ENCODE measurements at regions not wholly inside any gene's neighbourhood (a gene's known extent, or its start where the extent isn't known, plus 50 kb on each side); places are given as distances from the start of the nearest gene placed in this dataset.

DNA sequence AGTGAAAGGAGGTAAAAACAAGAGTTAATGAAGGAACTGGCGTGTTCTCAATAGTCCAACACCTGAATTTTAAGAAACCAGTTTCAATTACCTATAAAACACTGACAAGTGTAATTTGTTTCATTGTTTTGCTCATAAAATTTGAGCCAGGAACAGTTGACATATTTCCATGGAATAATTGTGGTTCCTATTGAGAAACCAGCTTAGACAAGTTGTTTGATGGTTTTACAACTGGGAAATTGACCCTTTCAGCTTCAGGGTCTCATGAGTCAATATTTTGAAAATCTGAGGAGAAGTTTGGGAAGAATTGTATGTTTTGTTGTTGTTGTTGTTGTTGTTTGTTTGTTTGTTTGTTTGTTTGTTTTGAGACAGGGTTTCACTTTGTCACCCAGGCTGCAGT, 69.1 kb upstream of the GADD45A start:
- in situ Hi-C loops (cut with HindIII; ENCODE audit: low pct_unique_long_range_greater_than_20kb, low sequenced_read_pairs): no loop called here
- CTCF ChIA-PET: no interaction called here
- BruUV-seq (replicated peaks): no TSS peak

DNA sequence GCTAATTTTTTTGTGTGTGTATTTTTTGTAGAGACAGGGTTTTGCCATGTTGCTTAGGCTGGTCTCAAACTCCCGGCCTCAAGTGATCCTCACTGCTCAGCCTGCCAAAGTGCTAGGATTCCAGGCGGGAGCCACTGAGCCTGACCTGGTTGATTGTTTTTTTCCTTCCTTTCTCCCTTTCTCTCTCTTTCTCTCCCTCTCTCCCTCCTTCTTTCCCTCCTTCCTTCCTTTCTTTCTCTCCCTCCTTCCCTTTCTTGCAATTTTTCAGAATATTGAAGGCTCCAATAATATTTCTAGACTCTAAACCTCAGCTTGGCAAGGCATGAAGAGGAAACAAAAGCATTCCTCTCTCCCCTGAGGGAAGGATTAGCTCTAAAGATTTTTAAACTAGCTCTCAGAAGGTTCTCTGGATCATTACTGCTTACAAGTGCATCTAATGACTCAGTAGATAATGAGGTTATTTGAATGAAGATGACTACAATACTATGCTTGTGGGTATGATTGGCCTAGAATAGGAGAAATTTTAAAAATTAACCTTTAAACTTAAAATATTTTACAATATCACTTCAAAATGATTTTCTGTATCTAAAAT, 68.5 kb upstream of the GADD45A start:
- no peaks in the 10 kb centered on the region for H3K36me3 ChIP-seq (ENCODE audit: control insufficient read depth, insufficient read depth, low read length)
- H3K27ac ChIP-seq (ENCODE audit: low read length): peak overlapping the region; percentile 54; the same call in 1 of the 2 replicates
- H3K4me3 ChIP-seq (ENCODE audit: low read depth in 2 of 2, low read length in 2 of 2): no peak overlapping the region
- BruUV-seq (replicated peaks): no TSS peak
- TF ChIP-seq TCF7L2 (IDR thresholded peaks at IDR 0.05; ENCODE audit: low read depth, low read length): no peak
- TF ChIP-seq POLR2AphosphoS5 (IDR thresholded peaks at IDR 0.05; ENCODE audit: low read depth, low read length): no peak
- TF ChIP-seq, protein P1, sequence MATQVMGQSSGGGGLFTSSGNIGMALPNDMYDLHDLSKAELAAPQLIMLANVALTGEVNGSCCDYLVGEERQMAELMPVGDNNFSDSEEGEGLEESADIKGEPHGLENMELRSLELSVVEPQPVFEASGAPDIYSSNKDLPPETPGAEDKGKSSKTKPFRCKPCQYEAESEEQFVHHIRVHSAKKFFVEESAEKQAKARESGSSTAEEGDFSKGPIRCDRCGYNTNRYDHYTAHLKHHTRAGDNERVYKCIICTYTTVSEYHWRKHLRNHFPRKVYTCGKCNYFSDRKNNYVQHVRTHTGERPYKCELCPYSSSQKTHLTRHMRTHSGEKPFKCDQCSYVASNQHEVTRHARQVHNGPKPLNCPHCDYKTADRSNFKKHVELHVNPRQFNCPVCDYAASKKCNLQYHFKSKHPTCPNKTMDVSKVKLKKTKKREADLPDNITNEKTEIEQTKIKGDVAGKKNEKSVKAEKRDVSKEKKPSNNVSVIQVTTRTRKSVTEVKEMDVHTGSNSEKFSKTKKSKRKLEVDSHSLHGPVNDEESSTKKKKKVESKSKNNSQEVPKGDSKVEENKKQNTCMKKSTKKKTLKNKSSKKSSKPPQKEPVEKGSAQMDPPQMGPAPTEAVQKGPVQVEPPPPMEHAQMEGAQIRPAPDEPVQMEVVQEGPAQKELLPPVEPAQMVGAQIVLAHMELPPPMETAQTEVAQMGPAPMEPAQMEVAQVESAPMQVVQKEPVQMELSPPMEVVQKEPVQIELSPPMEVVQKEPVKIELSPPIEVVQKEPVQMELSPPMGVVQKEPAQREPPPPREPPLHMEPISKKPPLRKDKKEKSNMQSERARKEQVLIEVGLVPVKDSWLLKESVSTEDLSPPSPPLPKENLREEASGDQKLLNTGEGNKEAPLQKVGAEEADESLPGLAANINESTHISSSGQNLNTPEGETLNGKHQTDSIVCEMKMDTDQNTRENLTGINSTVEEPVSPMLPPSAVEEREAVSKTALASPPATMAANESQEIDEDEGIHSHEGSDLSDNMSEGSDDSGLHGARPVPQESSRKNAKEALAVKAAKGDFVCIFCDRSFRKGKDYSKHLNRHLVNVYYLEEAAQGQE (IDR thresholded peaks at IDR 0.05; ENCODE audit: insufficient read depth in 1 of 2, low read depth in 2 of 2, low read length in 1 of 2): no peak
- no peak for TF ChIP-seq SIN3A (IDR thresholded peaks at IDR 0.05; ENCODE audit: borderline replicate concordance, insufficient read depth, low read depth, low read length)
- TF ChIP-seq, protein P2, sequence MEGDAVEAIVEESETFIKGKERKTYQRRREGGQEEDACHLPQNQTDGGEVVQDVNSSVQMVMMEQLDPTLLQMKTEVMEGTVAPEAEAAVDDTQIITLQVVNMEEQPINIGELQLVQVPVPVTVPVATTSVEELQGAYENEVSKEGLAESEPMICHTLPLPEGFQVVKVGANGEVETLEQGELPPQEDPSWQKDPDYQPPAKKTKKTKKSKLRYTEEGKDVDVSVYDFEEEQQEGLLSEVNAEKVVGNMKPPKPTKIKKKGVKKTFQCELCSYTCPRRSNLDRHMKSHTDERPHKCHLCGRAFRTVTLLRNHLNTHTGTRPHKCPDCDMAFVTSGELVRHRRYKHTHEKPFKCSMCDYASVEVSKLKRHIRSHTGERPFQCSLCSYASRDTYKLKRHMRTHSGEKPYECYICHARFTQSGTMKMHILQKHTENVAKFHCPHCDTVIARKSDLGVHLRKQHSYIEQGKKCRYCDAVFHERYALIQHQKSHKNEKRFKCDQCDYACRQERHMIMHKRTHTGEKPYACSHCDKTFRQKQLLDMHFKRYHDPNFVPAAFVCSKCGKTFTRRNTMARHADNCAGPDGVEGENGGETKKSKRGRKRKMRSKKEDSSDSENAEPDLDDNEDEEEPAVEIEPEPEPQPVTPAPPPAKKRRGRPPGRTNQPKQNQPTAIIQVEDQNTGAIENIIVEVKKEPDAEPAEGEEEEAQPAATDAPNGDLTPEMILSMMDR (IDR thresholded peaks at IDR 0.05): no peak
- H3K4me1 ChIP-seq (ENCODE audit: control insufficient read depth, insufficient read depth, low read length): peaks cover 34% of the 10 kb centered on the region
- in situ Hi-C loops (cut with HindIII; ENCODE audit: low pct_unique_long_range_greater_than_20kb, low sequenced_read_pairs) (no loop called here), intact Hi-C loops (cut with micrococcal nuclease; ENCODE audit: unreplicated experiment) (no loop called here)
- H3K27me3 ChIP-seq (ENCODE audit: control insufficient read depth, insufficient read depth, low read length): no peaks in the 10 kb centered on the region
- H3K9me3 ChIP-seq (ENCODE audit: control insufficient read depth, insufficient read depth, low read depth, low read length): no peaks in the 10 kb centered on the region
- POLR2A ChIA-PET: interaction anchor here (0.6 kb wide), 1 partner anchor 54 kb away, joined by 11 read pairs; no protein-coding TSS in a partner anchor
- no peak for ATAC-seq
- CTCF ChIA-PET: no interaction called here
- DNase-seq (ENCODE audit: low read depth, low spot score): no peak

More for the DNA sequence above, 69.1 kb upstream of the GADD45A start:
- DNase-seq (ENCODE audit: low read depth, low spot score): no peak
- no peak for ATAC-seq
- no peaks in the 10 kb centered on the region for H3K36me3 ChIP-seq (ENCODE audit: control insufficient read depth, insufficient read depth, low read length)
- H3K4me1 ChIP-seq (ENCODE audit: control insufficient read depth, insufficient read depth, low read length): peaks cover 34% of the 10 kb centered on the region
- TF ChIP-seq POLR2AphosphoS5 (IDR thresholded peaks at IDR 0.05; ENCODE audit: low read depth, low read length) (no peak), TCF7L2 (IDR thresholded peaks at IDR 0.05; ENCODE audit: low read depth, low read length) (no peak), SIN3A (IDR thresholded peaks at IDR 0.05; ENCODE audit: borderline replicate concordance, insufficient read depth, low read depth, low read length) (no peak)
- TF ChIP-seq, protein P2 (IDR thresholded peaks at IDR 0.05): no peak
- TF ChIP-seq, protein P1 (IDR thresholded peaks at IDR 0.05; ENCODE audit: insufficient read depth in 1 of 2, low read depth in 2 of 2, low read length in 1 of 2): no peak
- H3K27ac ChIP-seq (ENCODE audit: low read length): peak overlapping the region; percentile 73; the same call in 1 of the 2 replicates
- no peaks in the 10 kb centered on the region for H3K9me3 ChIP-seq (ENCODE audit: control insufficient read depth, insufficient read depth, low read depth, low read length)
- intact Hi-C loops (cut with micrococcal nuclease; ENCODE audit: unreplicated experiment): no loop called here
- POLR2A ChIA-PET: no interaction called here
- no peak overlapping the region for H3K4me3 ChIP-seq (ENCODE audit: low read depth in 2 of 2, low read length in 2 of 2)
- H3K27me3 ChIP-seq (ENCODE audit: control insufficient read depth, insufficient read depth, low read length): no peaks in the 10 kb centered on the region
